ENCODE measurements at regions not wholly inside any gene's neighbourhood (a gene's known extent, or its start where the extent isn't known, plus 50 kb on each side); places are given as distances from the start of the nearest gene placed in this dataset.

DNA sequence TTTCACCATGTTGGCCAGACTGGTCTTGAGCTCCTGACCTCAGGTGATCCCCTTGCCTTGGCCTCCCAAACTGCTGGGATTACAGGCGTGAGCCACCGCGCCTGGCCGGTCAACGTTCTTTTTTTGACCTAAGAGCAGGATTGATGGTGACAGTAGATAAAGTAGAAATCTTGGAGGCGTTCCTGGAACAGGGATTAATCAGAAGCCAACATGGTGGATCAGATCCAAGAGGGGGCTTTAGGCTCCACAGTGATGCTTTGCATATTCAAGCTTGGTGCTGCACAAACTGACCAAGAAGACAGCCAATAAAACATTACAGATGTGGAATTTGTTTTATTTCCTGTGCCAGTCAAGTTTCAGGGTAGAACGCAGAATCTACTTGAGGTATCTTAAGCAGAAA, 271.2 kb downstream of the FGF9 start:
- H3K9me3 Mint-ChIP-seq: no peaks in the 10 kb centered on the region
- H3K27me3 Mint-ChIP-seq: no peaks in the 10 kb centered on the region
- H3K4me3 Mint-ChIP-seq: no peak overlapping the region
- no peaks in the 10 kb centered on the region for H3K4me1 Mint-ChIP-seq
- peaks cover 2% of the 10 kb centered on the region for H3K36me3 Mint-ChIP-seq
- H3K27ac Mint-ChIP-seq: no peak overlapping the region

DNA sequence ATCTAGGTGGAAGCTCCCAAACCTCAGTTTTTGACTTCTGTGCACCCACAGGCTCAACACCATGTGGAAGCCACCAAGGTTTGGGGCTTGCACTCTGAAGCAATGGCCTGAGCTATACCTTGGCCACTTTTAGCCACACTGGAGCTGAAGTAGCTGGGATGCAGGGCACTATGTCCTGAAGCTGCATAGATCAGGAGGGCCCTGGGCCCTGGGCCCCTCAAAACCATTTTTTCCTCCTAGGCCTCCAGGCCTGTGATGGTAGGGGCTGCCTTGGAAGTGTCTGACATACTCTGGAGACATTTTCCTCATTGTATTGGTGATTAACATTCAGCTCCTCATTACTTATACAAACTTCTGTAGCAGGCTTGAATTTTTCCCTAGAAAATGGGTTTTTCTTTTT, 273.7 kb downstream of the FGF9 start:
- Mint-ChIP-seq H3K4me3 (no peak overlapping the region), H3K9me3 (no peaks in the 10 kb centered on the region), H3K27ac (no peak overlapping the region), H3K36me3 (peaks cover 2% of the 10 kb centered on the region), H3K27me3 (no peaks in the 10 kb centered on the region), H3K4me1 (peaks cover 4% of the 10 kb centered on the region)

DNA sequence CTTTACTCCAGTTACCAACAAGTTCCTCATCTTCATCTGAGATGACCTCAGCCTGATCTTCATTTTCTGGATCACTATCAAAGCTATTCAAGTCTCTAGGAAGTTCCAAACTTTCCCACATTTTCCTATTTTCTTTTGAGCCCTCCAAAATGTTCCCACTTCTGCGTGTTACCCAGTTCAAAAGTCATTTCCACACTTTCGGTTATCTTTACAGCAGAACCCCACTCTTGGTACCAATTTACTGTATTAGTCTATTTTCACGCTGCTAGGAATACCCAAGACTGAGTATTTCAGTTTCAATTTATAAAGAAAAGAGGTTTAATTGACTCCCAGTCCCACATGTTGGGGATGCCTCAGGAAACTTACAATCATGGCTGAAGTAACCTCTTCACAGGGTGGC, 274.3 kb downstream of the FGF9 start:
- peaks cover 4% of the 10 kb centered on the region for H3K4me1 Mint-ChIP-seq
- no peak overlapping the region for H3K27ac Mint-ChIP-seq
- no peaks in the 10 kb centered on the region for H3K27me3 Mint-ChIP-seq
- H3K36me3 Mint-ChIP-seq: peaks cover 2% of the 10 kb centered on the region
- H3K4me3 Mint-ChIP-seq: no peak overlapping the region
- H3K9me3 Mint-ChIP-seq: no peaks in the 10 kb centered on the region

DNA sequence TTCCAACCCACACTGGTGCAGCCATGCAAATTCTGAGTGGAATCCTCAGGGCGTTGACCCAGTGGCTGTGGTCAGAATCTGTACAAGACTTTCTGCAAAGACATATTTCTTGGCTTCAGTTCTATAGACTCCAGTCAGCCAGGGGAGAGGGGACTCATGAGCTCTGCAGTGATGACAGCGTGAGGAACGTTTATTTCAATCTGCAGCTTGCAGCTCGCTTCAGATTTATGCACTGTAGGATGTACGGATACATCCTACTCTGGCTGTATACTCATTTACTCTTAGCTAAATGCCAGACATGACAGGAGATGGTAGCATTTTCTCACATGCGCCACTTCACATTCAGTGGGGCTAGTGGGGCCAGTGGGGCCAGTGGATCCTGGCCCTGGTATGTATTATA, 276.1 kb downstream of the FGF9 start:
- H3K27ac Mint-ChIP-seq: no peak overlapping the region
- H3K27me3 Mint-ChIP-seq: no peaks in the 10 kb centered on the region
- H3K4me1 Mint-ChIP-seq: peaks cover 4% of the 10 kb centered on the region
- no peaks in the 10 kb centered on the region for H3K9me3 Mint-ChIP-seq
- H3K4me3 Mint-ChIP-seq: no peak overlapping the region
- H3K36me3 Mint-ChIP-seq: peaks cover 2% of the 10 kb centered on the region

DNA sequence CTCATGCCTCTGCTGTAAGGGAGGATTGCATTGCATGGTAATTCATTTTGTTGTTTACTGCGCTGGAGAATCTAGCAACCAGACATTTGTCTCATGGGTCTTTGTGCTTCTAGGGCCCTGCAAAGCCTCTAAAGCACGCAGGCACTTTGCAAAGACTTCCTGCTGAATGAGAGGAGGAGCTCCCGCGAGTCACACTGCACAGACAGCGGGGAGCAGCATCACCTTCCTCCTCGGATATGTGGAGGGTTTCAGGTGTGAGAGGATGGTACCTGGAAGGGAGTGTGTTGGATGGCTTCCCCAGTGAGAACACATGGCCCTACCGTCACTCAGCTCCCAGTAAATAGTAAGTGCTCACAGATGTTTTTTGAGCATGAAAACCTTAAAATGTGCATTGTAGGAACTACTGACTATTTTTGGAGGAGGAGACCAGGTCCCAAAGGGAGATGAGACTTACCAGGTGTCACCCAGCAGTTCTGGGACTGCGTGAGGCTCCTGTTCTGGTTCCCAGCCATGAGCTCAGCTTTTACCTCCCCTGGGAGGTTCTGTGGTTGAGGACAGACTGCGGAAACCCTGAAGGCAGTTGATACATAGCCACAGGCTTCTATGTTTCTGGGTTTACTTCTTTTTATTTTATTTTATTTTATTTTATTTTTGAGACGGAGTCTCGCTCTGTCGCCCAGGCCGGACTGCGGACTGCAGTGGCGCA, 278.0 kb downstream of the FGF9 start:
- Mint-ChIP-seq H3K27ac (no peak overlapping the region), H3K36me3 (peaks cover 2% of the 10 kb centered on the region), H3K4me3 (no peak overlapping the region), H3K9me3 (no peaks in the 10 kb centered on the region), H3K4me1 (peaks cover 4% of the 10 kb centered on the region), H3K27me3 (peaks cover under 1% of the 10 kb centered on the region)

DNA sequence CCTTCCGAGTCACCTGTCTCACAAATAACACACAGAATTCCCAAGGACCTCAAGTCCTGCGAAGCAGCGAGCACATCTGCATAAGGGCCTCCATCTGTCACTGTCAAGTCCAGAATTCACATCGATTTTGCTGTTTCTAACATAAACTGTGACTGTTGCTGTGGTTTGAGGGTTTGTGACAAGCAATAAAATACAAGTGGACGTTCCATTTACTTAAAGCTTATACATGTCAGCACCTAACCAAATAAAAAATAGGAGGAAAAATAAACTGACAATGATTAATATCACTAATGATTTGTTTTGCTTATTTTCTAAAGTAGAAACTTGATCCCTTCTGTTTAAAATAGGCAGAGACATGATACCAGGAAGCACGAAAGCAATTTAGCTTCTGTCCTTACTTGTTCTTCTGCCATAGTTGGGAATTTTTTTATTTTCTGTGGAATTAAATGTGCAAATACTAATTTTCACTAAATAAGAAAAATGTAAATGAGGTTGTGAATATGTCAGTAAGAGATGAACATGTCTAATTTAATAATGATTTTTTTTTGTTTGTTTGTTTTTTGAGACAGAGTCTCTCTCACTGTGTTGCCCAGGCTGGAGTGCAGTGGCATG, 279.1 kb downstream of the FGF9 start:
- H3K4me1 Mint-ChIP-seq: peaks cover 4% of the 10 kb centered on the region
- no peak overlapping the region for H3K4me3 Mint-ChIP-seq
- H3K9me3 Mint-ChIP-seq: no peaks in the 10 kb centered on the region
- peaks cover 2% of the 10 kb centered on the region for H3K27me3 Mint-ChIP-seq
- H3K27ac Mint-ChIP-seq: no peak overlapping the region
- H3K36me3 Mint-ChIP-seq: peaks cover 2% of the 10 kb centered on the region

DNA sequence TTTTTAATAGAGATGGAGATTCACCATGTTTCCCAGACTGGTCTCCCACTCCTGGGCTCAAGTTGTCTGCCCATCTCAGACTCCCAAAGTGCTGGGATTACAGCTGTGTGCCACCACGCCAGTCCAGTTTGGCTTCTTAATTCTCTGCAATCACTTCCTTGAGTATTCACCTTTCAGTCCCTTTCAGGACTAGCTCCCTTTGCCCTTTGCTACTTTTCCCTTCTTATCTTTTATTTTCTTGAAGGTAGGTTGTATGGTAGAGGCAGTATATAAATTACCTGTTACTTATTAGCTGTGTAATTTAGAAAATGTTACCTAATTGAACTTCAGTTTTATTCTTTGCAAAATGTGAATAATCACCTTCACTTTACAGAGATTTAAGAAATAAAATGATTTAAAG, 285.8 kb downstream of the FGF9 start:
- Mint-ChIP-seq H3K27me3 (peaks cover 2% of the 10 kb centered on the region), H3K4me3 (no peak overlapping the region), H3K4me1 (no peaks in the 10 kb centered on the region), H3K36me3 (peaks cover 2% of the 10 kb centered on the region), H3K27ac (no peak overlapping the region), H3K9me3 (peaks cover 5% of the 10 kb centered on the region)

DNA sequence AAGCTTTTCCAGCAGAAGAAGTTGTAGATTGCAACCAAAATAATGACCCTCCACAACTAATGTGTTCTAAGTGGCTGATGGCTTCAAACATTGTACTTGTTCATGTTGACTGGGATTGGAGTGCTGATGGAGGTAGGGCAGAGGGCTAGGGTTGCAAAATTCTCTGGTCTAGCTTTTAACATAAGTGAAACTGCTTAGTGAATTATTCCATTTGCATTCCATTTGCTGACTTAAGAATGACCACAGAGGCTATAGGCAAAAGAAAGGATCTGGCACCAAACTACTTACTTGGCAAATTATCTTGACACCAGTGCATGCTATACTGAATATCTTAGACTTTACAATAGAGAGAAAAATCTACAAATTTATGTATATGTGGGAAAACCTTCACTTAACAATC, 287.0 kb downstream of the FGF9 start:
- Mint-ChIP-seq H3K36me3 (peaks cover 2% of the 10 kb centered on the region), H3K4me1 (no peaks in the 10 kb centered on the region), H3K27me3 (peaks cover 2% of the 10 kb centered on the region), H3K4me3 (no peak overlapping the region), H3K27ac (no peak overlapping the region), H3K9me3 (peaks cover 5% of the 10 kb centered on the region)

DNA sequence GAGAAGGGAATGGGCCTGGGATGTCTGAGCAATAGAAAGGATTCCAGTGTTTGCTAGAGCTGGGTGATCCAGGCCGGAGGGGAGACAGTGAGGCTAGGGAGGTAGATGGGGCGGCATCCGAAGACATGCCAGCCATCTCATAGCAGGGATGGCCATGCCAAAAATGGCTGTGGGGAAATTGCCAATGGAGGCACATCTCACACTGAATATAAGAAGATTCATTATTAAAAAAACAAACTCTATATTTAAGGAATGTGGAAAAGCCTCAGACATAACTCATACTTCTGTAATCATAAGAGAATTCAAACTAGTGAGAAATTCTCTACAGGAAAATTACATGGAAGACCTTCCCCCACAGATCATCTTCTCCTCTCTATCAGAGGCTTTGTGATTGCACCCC, 289.2 kb downstream of the FGF9 start:
- Mint-ChIP-seq H3K4me3 (no peak overlapping the region), H3K36me3 (peaks cover 2% of the 10 kb centered on the region), H3K27me3 (no peaks in the 10 kb centered on the region), H3K9me3 (peaks cover 5% of the 10 kb centered on the region), H3K27ac (no peak overlapping the region), H3K4me1 (no peaks in the 10 kb centered on the region)

DNA sequence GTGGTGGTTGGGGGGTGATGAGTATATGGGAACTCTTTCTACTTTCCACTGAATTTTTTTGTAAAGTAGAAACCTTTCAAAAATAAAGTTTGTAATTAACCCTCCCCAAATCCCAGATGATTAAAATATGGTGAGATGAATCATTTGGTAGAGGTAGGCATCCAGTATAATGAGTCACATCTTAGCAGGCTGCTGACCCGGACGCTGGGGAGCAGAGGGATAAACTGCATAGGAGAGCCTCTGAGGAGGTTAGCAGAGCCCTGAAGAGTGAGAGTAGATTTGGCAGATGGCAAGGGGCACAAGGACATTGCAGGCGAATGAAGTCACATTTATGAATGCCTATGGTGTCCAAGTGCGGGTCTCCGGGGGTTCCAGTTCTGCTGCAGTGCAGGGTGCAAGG, 293.8 kb downstream of the FGF9 start:
- Mint-ChIP-seq H3K27ac (no peak overlapping the region), H3K36me3 (no peaks in the 10 kb centered on the region), H3K4me3 (no peak overlapping the region), H3K27me3 (no peaks in the 10 kb centered on the region), H3K9me3 (peaks cover 3% of the 10 kb centered on the region), H3K4me1 (no peaks in the 10 kb centered on the region)

DNA sequence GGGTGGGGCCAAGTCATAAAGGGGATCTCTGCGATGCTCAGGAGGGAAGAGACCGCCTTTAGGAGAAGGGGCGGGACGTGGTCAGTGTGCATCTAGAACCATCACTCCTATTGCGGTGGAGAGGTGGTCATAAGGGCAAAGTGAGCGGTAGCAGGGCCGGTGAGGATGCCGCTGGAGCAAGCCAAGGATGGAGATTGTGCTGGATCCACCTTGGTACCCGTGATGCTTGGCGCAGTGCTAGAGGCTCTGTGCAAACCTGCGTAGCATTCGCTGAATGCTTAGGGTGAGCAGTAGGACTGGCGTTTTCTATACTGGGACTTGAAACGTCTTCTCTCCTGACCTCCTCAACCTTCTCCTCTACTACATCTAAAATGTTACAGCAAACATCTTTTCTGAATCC, 294.2 kb downstream of the FGF9 start:
- no peaks in the 10 kb centered on the region for H3K9me3 Mint-ChIP-seq
- no peak overlapping the region for H3K4me3 Mint-ChIP-seq
- no peaks in the 10 kb centered on the region for H3K27me3 Mint-ChIP-seq
- H3K36me3 Mint-ChIP-seq: no peaks in the 10 kb centered on the region
- H3K27ac Mint-ChIP-seq: no peak overlapping the region
- H3K4me1 Mint-ChIP-seq: no peaks in the 10 kb centered on the region

DNA sequence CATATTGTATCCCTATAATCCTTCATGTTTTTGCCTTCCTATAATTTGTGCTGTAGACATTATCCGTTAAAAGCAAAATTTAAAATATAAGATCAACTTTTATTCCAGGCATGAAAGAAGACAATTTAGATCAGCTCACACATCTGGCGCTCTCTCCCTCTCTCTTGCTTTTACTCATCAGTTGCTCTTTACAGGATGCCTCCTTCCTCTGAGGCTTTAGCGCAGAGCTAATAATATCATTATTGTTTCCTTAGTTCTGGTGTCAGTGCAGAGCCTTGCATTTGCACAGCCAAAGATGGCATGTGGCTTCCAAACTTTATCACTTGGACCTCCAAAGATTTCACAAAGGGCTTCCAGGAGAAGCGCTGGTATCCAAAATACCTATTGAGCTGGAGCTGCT, 295.1 kb downstream of the FGF9 start:
- Mint-ChIP-seq H3K36me3 (no peaks in the 10 kb centered on the region), H3K9me3 (no peaks in the 10 kb centered on the region), H3K4me3 (no peak overlapping the region), H3K27me3 (no peaks in the 10 kb centered on the region), H3K4me1 (no peaks in the 10 kb centered on the region), H3K27ac (no peak overlapping the region)

DNA sequence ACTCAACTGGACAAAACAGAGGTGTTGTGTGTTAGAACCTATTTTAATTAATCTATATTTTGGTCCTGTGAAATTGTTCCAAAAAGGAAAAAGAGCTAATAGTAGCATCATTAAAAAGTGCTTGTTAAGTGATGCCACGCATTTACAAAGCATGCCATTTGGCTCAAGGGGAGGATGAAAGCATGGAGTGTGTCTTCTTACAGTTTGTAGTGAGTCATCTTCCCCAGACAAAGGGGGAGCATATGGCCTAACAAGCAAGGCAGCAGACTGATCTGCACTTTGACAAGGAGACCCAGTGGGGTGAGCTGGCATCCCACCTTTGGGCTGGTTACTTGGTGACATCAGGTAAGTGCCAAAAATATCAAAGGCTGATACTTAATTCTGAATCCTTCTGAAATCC, 297.0 kb downstream of the FGF9 start:
- Mint-ChIP-seq H3K36me3 (no peaks in the 10 kb centered on the region), H3K9me3 (no peaks in the 10 kb centered on the region), H3K4me3 (no peak overlapping the region), H3K4me1 (no peaks in the 10 kb centered on the region), H3K27ac (no peak overlapping the region), H3K27me3 (no peaks in the 10 kb centered on the region)

DNA sequence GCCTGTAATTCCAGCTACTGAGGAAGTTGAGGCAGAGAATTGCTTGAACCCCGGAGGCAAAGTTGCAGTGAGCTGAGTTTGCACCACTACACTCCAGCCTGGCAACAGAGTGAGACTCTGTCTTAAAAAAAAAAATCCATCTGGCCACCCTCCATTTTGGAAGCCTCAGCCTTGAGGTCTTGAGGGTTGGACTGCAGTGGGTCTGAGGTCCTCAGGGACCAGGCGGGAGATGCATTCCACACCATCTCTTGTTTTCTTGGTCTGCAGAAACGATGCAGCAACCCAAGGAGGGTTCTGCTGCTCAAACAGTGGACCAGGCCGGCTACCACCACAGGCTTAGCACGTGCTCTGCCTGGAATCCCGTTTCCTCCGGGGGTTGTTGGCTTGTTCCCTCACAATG, 299.3 kb downstream of the FGF9 start:
- Mint-ChIP-seq H3K4me3 (no peak overlapping the region), H3K9me3 (no peaks in the 10 kb centered on the region), H3K27me3 (no peaks in the 10 kb centered on the region), H3K4me1 (no peaks in the 10 kb centered on the region), H3K36me3 (no peaks in the 10 kb centered on the region), H3K27ac (no peak overlapping the region)

DNA sequence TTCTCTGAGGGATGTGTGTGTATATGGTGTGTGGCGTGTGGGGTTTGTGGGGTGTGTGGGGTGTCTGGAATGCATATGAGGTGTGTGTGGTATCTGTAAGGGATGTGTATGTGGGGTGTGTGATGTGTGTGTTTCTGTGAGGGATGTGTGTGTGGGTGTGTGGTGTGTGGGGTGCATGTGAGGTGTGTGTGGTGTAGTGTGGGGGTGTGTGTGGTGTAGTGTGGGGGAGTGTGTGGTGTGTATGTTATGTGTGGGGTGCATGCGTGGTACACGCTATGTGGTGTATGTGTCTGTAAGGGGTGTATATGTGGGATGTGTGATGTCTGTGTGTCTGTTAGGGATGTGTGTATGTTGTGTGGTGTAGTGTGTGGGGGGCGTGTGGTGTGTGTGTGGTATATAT, 300.0 kb downstream of the FGF9 start:
- no peak overlapping the region for H3K4me3 Mint-ChIP-seq
- no peaks in the 10 kb centered on the region for H3K4me1 Mint-ChIP-seq
- H3K27me3 Mint-ChIP-seq: no peaks in the 10 kb centered on the region

DNA sequence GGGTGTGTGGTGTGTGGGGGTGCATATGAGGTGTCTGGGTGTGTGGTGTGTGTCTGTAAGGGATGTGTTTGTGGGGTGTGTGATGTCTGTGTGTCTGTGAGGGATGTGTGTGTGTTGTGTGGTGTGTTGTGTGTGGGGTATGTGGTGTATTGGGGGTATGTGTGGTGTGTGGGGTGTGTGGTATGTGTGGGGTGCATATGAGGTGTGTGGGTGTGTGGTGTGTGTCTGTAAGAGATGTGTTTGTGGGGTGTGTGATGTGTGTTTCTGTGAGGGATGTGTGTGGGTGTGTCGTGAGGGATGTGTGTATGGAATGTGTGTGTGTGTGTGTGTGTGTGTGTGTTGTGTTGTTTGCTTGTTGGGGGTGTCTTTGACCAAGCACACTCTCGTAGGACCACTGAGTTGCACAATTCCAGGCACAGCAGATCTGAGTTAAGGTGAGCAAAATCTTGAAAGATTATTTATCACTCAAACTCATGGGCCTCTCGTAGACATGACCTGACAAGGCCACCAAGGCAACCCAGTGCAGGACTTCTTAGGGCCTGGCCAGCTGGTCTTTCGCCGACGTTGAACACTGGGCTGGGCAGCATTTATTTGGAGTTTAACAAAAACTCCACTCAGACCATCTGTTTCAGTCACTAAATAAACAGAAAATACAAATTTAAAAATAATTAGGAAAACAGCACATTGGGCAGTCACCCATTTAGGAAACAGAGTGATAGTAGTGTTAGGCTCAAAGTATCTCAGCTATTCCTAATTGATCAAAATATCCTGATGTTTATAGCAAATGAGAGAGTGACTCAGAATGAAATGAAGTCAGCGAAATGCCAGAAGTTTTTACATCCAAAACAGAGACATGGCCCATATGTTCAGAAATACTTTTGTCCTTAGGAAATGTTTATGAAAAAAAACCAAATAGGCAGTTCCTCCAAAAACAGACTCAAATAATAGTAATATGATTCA, 301.1 kb downstream of the FGF9 start:
- H3K4me3 Mint-ChIP-seq: no peak overlapping the region
- H3K27ac Mint-ChIP-seq: no peak overlapping the region
- H3K27me3 Mint-ChIP-seq: no peaks in the 10 kb centered on the region
- H3K9me3 Mint-ChIP-seq: no peaks in the 10 kb centered on the region
- H3K36me3 Mint-ChIP-seq: no peaks in the 10 kb centered on the region
- no peaks in the 10 kb centered on the region for H3K4me1 Mint-ChIP-seq

More for the DNA sequence above, 300.0 kb downstream of the FGF9 start:
- Mint-ChIP-seq H3K9me3 (no peaks in the 10 kb centered on the region), H3K36me3 (no peaks in the 10 kb centered on the region), H3K27ac (no peak overlapping the region)
